Upper lobe of left lung (tissue), 4 donors: ENCODE measurements at regions not wholly inside any gene's neighbourhood (a gene's known extent, or its start where the extent isn't known, plus 50 kb on each side); places are given as distances from the start of the nearest gene placed in this dataset.

ENCODE experiments used
- POLR2AphosphoS5 ChIP-seq, 2 donors: sonication (generic); formaldehyde crosslinking; IDR thresholded peaks; one replicate each; pipeline ENCODE4 v1.5.1; 2017; ENCODE audit warnings: antibody characterized with exemption in 2 of 2
- TF ChIP-seq, protein P1 (sequence below), 6 experiments: fragments of 450-650 bp in 4 of 6; fragments of 200-600 bp in 2 of 6; sonication (generic) in 2 of 6; IDR thresholded peaks; one replicate each; pipeline ENCODE4 v1.5.1; 2016 to 2019; ENCODE audit warnings: antibody characterized with exemption in 6 of 6

DNA sequence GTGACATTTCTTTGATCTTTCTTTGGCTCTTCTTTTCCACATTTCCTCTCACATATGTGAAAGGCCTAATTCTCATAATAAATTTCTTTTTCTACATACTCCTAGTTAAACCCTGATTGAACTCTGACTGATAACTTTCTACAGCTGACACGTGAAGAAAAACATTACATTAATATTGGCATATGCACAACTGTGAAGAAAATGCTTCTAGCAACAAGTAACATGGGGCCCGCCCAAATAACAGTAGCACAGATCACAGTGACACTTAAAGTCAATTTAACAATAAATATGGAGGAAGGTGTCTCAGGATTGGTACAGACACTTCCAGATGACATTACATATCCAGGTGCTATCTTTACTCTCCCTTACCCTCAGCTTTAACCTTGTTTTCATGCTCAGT is 317.6 kb upstream of the ZNF385D start:
- TF ChIP-seq POLR2AphosphoS5 (IDR thresholded peaks at IDR 0.05) = no peak
- TF ChIP-seq, protein P1, sequence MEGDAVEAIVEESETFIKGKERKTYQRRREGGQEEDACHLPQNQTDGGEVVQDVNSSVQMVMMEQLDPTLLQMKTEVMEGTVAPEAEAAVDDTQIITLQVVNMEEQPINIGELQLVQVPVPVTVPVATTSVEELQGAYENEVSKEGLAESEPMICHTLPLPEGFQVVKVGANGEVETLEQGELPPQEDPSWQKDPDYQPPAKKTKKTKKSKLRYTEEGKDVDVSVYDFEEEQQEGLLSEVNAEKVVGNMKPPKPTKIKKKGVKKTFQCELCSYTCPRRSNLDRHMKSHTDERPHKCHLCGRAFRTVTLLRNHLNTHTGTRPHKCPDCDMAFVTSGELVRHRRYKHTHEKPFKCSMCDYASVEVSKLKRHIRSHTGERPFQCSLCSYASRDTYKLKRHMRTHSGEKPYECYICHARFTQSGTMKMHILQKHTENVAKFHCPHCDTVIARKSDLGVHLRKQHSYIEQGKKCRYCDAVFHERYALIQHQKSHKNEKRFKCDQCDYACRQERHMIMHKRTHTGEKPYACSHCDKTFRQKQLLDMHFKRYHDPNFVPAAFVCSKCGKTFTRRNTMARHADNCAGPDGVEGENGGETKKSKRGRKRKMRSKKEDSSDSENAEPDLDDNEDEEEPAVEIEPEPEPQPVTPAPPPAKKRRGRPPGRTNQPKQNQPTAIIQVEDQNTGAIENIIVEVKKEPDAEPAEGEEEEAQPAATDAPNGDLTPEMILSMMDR (IDR thresholded peaks at IDR 0.05) = no peak
